Inferior parietal cortex (tissue), 1 donor: ENCODE measurements at regions not wholly inside any gene's neighbourhood (a gene's known extent, or its start where the extent isn't known, plus 50 kb on each side); places are given as distances from the start of the nearest gene placed in this dataset.

Source experiments
- DNase-seq: peaks from one replicate; pipeline ENCODE4 v3.0.0-alpha.2; 2016; ENCODE audit errors: extremely low spot score

DNA sequence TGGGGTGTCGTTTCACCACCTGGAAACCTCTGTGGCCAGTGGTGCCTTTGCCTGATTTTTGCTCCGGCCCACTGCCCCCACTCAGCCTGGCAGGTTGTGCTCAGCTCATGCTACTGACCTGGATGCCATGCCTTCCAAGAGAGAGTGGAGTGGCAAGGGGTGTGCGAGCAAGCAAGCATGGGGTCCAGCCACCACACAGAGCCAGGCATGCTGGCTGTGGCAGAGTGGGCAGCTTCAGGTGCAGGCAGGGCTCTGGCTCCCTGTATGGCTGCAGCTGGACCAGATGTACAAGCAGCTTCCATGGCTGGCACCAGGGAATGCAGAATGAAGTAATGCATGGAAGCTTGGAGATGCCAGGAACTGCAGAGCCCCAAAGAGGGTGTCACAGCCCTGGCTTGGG lies 620.5 kb upstream of the SETBP1 start:
- no peak for DNase-seq

DNA sequence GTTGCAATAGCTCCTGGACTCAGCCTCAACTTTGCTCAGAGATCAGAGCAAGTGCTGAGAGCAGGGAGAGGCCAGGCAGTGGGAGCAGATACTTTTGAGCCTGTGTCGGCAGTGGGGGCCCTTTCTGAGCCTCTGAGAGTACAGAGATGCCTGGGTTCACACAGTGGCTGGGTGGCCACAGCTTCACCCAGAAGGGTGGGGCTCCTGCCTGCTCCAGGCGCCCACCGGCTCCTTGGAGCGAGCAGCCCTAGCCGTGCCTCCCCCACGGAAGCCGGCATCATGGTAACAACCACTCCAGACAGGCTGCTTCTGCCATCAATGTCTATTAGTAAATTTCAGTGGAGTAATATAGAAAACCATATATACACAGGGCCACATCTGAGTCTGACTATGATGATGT lies 619.2 kb upstream of the SETBP1 start:
- no peak for DNase-seq

DNA sequence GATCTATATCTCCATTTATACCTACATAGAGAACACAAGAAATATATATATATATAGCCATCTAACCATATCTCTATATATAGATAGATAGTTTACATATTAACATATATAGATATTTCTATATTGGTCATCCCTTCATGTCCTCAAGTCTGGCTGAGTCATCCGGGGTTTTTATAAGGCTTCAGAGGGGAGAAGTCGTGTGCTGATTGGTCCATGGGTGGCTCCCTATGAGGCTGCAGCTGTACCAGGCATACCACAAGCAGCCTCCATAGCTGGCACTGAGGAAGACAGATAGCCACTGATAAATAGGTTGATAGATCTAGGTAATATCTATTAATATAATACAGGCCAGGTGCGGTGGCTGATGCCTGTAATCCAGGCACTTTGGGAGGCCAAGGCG lies 618.3 kb upstream of the SETBP1 start:
- no peak for DNase-seq

DNA sequence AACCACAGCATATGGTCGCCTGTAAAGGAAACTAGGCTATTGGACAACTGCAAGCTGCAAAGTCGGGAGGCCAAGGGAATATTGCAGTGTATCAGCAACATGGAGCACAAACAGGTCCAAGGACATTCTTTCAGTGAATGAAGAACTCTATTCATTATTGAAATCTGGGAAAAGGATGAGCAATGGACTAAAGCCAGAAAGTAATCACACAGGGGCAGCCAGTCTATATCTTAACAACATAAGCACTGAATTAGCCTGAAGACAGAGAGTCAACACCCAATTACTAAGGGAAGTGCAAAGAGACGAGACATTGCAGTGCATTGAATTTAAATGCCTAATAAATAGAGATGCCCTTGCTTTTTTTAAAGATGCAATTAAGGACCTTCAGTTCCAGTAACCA lies 615.5 kb upstream of the SETBP1 start:
- DNase-seq, result no peak

DNA sequence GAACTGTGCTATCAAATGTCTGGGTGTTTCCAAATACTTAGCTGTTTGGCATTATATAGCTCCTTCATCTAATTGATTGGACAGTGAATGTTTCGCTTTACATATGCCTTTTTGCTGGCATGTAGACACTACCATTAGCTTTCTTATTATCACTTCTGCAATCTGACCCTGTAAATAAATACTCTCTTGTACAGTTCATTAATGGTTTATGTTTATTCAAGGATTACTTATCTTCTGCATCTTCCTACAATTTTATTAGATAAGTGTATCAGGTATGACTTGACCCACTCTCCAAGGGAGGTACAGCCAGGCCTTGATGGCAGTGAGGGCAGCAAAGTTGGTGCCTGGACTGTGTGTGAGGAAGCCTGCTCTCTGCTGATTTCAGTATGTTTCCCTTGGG lies 614.1 kb upstream of the SETBP1 start:
- no peak for DNase-seq

DNA sequence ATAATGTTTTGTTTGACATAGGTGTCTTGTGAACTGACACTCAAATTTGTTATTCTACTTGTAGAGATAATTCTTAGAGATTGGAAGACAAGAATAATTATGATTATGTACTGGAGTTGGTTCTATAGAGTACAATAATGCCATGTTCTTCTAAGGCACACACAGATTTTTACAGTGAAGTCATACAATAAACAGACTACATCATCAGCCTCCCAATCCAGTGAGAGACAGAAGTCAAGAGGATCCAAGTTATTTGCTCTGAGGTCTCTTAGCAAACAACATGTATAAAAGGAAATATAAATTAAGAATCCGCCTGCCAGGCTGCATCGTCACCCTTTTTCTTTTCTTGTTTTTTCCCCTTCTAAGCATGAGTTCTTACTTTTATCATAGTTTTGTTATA lies 613.5 kb upstream of the SETBP1 start:
- no peak for DNase-seq

DNA sequence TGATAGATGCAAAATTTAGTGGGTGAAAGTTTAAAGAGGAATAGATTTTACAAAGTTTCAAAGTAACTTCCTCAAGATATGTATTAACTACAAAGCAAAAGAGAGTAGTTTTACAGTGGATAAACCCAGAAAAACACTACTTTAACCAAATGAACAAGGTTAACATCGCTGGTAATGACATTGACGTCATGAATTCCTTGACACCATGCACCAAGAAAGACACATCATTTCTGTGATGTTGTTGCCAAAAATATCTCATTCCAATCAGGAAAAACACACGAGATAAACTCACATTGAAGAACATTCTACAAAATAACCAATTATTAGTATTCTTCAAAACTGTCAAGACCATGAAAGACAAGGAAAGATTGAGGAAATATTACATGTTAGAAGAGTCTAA lies 605.6 kb upstream of the SETBP1 start:
- DNase-seq, result no peak

DNA sequence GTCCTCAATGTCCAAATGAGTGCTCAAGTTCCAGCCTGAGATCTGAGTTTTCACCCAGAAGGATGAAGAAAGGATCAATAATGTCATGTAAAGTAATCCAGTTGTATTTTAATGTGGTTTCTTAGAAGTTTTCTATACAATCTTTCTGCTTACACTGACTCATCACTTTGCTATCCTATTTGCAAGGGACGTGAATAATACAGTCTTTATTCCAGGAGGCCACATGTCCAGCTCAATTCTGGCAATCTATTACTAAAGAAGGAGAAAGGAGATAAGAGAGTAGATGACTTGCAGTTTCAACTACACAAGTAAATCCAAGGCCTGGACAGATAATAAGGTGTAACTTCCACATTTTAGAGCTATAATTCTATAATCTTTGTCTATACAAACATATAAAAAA lies 601.1 kb upstream of the SETBP1 start:
- no peak for DNase-seq

DNA sequence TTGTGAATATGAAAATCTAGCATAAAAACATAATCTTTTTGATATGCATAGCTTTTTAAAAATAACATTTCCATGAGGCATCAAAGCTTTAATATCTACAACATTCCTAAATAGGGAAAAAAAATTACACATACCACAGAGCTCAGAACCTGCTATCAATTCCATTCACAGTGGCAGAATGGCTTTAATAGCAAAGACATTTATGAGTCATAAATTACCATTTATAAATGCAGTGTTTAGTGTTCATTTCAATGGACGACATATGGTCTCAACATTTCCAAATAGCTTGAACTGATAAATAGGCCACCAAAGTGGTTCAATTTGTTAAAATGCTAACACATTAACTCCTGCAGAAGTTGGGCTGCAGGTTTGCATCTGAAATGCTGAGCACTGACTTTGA lies 600.6 kb upstream of the SETBP1 start:
- DNase-seq, result no peak

DNA sequence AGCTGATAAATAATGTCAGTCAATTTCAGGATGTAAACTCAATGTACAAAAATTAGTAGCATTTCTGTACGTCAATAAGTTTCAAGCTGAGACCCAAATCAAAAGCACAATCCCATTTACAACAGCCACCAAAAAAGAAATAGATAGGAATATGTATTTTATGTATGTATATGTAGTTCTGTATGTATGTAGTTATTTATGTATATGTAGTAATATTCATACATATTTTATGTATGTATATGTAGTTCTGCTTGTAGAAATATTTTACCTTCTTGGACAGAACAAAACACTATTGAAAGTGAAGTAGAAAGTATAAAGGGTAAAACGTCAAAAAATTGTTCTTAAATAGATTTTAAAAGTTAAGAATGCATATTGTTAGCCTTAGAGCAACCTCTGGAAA lies 591.0 kb upstream of the SETBP1 start:
- DNase-seq, result no peak

DNA sequence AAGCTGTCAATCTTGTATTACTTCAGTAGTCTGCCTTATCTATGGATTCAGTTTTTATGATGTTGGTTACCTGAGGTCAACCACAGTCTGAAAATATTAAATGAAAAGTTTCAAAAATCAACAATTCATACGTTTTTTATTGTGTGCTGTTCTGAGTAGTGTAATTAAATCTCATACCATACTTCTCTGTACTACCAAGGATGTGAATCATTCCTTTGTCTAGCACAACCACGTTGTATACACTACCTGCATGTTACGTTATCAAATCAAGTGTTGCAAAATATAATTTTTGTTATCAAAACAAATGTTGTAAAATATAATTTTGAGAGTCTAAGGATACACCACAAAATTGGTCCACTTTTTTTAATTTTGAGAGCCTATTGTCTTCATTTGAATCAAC lies 590.2 kb upstream of the SETBP1 start:
- no peak for DNase-seq

DNA sequence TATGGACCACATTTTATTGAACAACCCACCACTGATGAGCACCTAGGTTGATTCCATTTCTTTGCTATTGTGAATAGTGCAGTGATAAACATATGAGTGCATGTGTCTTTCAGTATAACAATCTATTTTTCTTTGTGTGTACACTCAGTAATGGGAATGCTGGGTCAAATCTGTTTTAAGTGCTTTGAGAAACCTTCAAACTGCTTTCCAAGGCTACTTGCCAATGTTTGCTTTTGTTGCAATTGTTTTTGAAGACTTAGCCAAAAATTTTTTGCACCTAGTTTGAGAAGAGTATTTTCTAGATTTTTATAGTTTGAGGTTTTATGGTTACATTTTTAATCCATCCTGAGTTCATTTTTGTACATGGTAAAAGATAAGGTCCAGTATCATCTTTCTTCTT lies 587.4 kb upstream of the SETBP1 start:
- no peak for DNase-seq

DNA sequence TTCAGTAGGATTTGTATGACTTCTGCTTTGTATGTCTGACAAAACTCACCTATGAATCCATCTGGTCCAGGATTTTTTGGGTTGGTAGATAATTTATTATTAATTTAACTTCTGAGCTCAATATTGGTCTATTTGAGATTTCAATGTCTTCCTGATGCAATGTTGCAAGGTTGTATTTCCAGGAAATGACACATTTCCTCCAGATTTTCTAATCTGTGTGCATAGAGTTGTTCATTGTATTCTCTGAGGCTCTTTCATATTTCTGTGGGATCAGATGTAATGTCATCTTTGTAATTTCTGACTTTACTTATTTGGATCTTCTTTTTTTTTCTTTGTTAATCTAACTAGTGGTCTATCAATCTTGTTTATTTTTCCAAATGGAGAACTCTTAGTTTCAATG lies 584.7 kb upstream of the SETBP1 start:
- no peak for DNase-seq

DNA sequence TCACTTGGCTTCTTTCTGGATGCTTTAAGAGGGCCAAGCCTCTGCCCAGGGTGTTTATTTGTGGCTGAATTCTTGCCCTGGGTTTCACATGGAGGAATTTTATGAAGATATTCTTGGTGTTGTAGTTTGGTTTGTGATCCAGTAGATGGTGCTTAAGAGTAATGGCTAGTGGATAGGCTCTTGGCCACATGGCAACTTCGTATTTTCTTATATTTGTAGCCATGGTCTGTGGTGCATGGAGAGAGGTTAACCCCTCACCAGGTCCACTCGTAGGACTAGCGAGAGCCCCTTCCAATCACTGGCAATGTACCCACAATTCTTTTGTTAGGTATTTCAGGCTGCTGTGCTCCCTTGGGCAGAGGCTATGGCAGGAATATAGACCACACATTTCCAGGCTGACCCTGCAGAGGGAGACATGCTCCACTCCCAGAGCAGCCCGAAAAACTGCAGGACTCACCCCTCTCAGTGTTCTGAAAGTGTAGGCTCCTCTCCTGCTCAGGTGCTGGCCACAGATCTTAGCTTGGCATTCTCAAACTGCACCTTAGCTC lies 582.1 kb upstream of the SETBP1 start:
- no peak for DNase-seq

DNA sequence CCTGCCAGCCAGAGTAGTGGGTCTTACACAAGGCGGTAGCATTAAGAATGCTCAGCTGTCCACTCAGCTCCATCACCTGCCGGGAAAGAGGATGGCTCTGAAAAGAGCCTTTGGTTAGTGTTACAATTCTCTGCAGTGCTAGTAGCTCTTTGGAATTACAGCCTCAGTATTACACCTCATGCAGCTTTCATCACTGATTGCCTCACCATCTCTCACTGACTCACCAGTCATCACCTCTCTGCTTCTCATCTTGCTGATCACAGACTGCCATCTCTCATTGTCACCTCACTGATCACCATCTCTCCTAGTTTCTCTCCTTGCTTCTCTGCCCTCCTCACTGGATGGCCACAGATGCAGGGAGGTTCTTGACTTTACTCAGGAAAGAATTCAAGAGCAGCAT lies 573.5 kb upstream of the SETBP1 start:
- no peak for DNase-seq

DNA sequence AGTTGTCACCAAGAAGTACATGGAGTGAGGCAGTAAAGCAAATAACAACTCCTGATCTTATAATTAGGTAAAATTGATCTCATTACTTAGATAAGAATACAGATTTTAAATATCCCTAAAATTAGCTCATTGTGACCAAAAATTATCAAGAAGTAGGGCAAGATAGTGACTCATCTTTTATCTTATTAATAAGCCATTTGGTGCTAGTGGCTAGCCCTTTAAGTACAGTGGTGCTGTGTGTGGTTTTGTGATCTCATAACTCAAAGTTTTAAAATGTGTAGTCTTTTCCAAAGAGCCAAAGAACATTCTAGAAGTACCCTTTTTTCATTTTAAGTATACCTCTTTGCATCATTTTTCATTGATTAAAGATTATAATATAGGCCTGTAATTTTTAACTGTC lies 569.4 kb upstream of the SETBP1 start:
- no peak for DNase-seq

DNA sequence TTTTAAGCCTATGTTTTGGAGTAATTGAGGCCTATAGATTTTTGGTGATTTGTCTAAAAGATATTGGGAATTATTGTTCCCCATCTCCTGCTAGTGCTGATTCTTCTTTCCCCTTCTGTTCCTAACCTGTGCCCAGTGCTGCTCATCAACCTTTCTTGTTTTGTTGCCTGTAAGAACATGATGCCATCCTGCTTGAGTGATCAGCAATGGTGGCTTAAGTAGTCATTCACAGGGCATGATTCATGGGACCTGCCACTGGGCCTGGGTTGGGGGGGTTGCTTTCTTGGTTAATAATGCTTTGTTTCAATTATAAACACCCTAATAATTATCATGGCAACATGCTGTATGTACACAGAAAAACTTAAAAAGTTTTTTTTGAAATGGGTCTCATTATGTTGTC lies 562.9 kb upstream of the SETBP1 start:
- DNase-seq, result no peak

DNA sequence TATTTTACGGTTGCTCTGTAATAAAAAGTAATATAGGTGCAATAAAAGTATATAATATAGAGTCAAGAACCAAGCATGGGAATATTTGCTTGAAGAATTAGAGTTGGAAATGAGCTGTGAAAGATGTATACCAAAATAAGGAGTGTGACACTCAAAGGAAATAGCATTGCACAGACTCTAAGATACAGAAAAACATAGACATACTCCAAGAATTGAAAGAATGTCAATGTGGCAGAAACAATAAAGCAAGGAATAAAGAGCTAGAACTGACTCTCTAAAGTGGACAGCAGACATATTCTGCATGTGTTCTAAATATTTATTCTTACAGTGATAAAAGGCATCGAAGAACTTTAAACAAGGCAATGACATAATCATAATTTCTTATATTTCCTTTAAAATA lies 561.1 kb upstream of the SETBP1 start:
- DNase-seq, result no peak

DNA sequence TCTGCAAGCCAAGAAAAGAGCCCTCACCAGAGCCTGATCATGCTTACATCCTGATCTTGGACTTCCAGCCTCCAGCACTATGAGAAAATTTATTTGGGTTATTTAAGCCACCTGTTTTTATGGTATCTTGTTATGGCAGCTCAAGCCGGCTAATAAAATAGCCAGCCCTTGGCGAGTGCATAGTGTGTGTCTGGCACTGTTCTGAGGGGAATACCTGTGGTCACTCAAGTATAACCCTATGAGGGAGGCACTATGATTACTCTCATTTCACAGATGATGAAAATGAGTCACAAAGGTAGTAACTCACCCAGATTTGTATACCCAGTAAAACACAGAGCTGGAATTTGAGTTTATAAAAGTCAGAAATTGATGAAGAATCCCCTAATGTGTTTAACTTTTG lies 556.9 kb upstream of the SETBP1 start:
- no peak for DNase-seq

DNA sequence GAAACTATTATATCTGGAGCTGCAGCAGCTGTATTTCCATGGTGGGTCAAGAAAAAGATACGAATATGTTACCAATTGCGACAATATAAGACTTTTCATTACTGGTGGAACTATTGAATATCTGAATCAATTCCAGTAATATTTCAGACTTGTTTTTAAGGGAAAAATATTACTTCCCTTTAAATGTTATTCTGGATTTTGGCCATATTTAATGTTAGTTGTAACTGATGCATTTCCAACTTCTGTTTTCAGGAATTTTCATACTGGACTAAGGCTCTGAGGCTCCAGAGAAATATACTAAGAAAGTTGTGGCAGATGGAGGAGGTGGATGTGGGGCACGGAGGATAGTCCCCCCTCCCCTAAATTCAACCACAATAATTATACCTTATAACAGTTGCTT lies 555.2 kb upstream of the SETBP1 start:
- no peak for DNase-seq

DNA sequence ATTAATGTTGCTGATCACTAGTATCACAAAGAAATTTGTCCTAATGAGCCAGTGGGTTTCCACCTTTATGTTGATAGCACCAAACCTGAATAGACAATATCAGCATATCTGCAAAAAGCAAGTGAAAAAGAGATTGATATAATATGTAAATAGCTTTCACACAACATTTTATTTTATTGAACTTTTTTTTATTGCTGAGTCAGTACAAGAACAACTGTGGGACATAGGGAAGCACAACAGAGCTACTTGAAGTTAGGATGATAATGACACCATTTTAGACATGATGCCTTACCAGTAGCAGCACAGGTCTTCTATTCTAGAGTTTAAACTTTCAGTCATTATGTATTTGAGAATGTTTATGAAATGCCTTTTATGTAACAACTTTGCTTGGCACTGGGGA lies 554.1 kb upstream of the SETBP1 start:
- DNase-seq, result no peak

DNA sequence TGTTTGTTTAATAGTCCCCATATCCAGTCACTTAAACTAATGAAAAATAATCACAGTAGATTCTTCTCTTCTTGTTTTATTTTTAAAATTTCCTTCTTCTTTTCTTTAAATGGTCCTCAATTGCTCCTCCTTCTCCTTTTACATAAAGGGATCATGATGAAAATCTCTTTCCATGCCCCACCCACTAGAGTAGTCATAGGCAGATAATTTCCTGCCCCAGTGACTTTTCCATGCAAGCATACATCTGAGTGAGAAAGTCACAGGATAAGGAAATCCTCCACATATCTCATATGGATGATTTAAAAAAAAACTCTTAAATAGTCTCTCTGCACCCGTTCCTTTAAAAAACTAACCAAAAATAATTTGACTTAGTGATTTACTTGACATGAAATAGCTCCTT lies 552.3 kb upstream of the SETBP1 start:
- no peak for DNase-seq

DNA sequence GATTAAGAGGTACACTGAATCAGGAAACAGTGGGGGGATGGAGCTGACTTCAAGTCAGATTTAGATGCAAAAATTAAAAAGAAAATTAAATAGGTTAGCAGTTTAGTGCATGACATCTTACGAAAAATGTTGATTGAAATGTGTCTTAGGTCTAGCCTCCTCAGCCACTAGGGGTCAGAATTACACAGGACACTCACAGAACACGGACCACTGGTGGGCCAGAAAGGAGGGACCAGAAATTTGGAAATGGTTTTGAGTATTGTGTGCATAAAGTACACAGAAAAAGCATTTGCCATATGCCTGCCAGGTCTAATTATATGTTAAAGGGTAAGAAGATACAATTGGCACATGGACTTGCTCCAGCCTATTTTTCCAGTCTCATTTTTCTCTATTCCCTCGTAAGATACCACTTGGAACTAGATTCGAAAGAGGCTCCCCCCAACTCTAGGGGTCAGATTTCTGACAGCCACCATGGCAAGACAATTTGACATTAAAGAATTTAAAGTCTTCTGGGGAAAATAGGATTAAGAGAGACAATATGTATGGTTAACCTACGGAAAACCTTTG lies 550.2 kb upstream of the SETBP1 start:
- DNase-seq, result peak; percentile 50

DNA sequence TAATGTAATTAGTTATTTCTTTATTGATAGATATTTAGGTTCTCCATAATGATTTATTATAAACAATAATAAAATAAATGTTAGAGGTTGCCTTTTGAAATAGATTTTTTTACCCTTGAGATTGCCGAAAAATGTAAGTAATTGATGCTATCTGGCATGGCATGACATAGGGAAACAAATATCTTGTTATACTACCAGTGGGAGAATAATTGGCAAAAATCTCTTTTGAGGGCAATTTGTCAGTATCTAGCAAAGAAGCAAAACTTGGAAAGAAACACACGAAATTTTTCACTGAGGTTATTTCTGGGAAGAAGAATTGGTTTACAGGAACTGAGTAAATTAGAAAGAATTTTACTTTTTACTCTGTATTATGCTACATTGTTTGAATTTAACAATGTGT lies 547.2 kb upstream of the SETBP1 start:
- DNase-seq, result no peak

DNA sequence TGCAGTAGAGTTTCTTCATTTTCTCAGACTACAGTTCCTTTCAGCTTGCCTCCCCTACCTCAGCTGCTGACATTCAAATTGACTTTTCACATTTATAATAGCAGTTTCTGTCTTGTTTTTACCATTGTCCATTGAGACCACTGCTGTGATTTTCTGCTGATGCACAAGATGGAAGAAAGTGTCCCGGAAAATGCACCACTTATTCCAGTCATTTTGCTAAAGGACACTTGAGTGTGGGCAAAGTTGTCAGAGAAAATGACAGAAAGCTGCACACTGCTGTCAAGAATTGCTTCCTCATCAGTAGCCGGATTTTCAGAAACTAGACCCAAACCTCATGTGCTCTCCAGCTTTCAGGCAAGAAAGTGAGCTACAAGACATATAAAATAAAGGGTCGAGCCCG lies 546.2 kb upstream of the SETBP1 start:
- no peak for DNase-seq
